ENCODE measurements at regions not wholly inside any gene's neighbourhood (a gene's known extent, or its start where the extent isn't known, plus 50 kb on each side); places are given as distances from the start of the nearest gene placed in this dataset.

DNA sequence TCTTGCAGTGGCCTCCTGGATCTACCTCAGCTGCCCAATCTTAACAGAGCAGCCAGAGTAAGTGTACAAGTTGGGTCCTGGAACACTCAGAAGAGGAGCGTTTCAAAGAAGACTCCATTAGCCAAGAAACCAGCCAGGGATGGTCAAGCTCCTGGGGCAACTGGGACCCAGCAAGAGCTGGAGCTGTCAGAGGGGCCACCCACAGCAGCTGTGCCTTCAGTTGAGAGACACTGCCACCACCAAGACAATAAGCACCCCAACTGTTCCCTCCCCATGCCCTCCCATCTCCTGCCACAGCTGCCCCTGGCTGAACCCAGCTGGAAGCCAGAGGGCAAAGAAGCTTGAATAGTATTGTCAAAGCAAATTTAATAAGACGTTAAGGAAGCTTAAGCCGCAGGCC is 110.6 kb upstream of the TLE3 start:
- TF ChIP-seq CTCF (IDR thresholded peaks at IDR 0.05 in 2 of 3, conservative IDR thresholded peaks at IDR 0.05 in 1 of 3; ENCODE audit: insufficient read depth in 2 of 3, low read depth in 1 of 3, low read length in 3 of 3) = no peak
- no peak for TF ChIP-seq PHF20 (IDR thresholded peaks at IDR 0.05; ENCODE audit: partially characterized antibody)
- TF ChIP-seq C11orf30 (IDR thresholded peaks at IDR 0.05; ENCODE audit: low read depth) = no peak
- TF ChIP-seq SP1 (CRISPR knock-in tag; IDR thresholded peaks at IDR 0.05) = no peak
- TF ChIP-seq EZH2 (IDR thresholded peaks at IDR 0.05; ENCODE audit: borderline replicate concordance, low read depth, low read length) = no peak
- TF ChIP-seq SIN3A (IDR thresholded peaks at IDR 0.05; ENCODE audit: borderline replicate concordance in 2 of 2, control insufficient read depth in 1 of 2, low read depth in 2 of 2, low read length in 2 of 2) = no peak
- no peak for TF ChIP-seq CREB5 (CRISPR knock-in tag; IDR thresholded peaks at IDR 0.05)
- TF ChIP-seq TBP (optimal IDR thresholded peaks at IDR 0.05; ENCODE audit: low read depth, low read length) = no peak
- TF ChIP-seq FOSL1 (tag; conservative IDR thresholded peaks at IDR 0.05) = no peak
